CD4-positive, alpha-beta T cell treated with Interleukin-12 subunit alpha and Interleukin-12 subunit beta, for 1 hour (primary cell): ENCODE measurements at regions not wholly inside any gene's neighbourhood (a gene's known extent, or its start where the extent isn't known, plus 50 kb on each side); places are given as distances from the start of the nearest gene placed in this dataset.
"Not testable (repeated sequence)": the region's sequence is repeated elsewhere in the genome, so short reads cannot be mapped to it uniquely, and the experiment has no call there.

Experiments used
- DNase-seq: peaks from one replicate; pipeline ENCODE4 v3.0.0-alpha.2; 2020

- DNase-seq: no peak
These were observed 379.2 kb upstream of the NFIA start for GRCh38 chr1:60703155-60703554.

DNA sequence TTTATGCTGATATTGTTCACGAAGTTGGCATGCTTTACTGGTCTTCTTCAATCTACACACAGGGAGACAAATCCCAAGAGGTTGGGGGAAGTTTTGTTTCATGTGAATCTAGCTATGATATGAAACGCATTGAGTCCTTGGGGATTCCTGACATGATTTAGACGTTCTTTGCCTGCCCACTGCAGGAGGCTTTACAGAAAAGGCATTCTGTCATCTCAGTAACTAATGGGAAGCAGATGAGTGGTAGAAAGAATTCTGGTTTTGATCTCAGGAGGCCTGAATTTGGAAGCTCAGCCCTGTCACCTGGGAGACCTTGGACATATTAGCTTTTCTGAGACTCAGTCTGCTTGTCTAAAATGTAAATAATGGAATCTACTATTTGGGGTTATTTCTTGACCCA is 383.0 kb upstream of the NFIA start:
- no peak for DNase-seq

DNA sequence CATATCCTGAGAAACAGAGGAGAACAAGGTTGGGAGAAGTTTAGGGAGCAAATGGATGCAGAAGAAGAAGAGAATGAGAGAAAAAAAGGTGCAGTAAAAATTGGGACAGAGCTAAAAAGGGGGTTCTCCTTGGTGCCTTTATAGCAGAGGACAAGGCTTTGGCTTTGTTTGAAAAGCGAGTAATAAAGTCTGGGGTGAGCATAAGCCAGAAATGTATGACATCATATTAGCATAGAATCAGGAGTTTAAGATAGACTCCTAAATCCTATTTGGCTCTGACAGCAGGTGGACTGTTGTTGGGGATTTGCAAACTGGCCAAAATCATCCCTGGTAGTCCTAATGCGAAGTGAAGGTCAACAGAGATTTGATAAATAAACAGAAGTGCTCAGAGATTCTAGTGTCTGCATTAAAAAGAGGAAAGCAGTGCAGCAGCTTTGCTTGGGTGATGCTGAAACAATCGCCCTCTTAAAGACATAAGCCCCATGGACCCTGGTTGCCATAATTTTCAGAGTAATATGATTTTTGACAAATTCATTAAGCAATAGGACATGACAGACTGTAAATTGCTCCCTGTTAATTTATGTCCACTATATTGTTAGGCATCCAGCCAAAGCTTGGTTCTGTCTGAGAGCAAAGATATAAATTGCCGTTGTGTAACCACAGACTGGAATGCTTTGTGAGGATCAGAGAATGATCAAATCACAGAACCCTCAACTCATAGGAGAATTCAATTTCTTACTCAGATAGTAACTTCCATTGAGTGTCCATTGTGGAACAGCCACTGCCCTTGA is 385.0 kb upstream of the NFIA start:
- DNase-seq: no peak

GRCh38 chr1:60696512-60696911 is 385.8 kb upstream of the NFIA start:
- no peak for DNase-seq

GRCh38 chr1:60695716-60696171 is 386.6 kb upstream of the NFIA start:
- no peak for DNase-seq

- DNase-seq: no peak
These were observed 387.4 kb upstream of the NFIA start for GRCh38 chr1:60694980-60695379.

DNA sequence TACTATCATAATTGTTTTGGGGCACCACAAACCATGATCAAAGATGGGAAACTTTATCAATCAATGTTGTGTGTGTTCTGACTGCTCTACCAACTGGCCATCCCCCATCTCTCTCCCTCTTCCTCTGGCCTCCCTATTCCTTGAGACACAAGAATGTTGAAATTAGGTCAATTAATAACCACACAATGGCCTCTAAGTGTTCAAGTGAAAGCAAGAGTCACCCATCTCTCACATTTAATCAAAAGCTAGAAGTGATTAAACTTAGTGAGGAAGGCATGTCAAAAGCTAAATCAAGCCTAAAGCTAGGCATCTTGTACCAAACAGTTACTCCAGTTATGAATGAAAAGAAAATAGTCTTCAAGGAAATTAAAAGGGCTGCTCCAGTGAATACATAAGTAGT is 390.3 kb upstream of the NFIA start:
- DNase-seq: no peak

GRCh38 chr1:60688221-60688620 is 394.1 kb upstream of the NFIA start:
- DNase-seq: not testable (repeated sequence)

- DNase-seq: no peak
These were observed 401.1 kb upstream of the NFIA start for GRCh38 chr1:60681095-60681860.

DNA sequence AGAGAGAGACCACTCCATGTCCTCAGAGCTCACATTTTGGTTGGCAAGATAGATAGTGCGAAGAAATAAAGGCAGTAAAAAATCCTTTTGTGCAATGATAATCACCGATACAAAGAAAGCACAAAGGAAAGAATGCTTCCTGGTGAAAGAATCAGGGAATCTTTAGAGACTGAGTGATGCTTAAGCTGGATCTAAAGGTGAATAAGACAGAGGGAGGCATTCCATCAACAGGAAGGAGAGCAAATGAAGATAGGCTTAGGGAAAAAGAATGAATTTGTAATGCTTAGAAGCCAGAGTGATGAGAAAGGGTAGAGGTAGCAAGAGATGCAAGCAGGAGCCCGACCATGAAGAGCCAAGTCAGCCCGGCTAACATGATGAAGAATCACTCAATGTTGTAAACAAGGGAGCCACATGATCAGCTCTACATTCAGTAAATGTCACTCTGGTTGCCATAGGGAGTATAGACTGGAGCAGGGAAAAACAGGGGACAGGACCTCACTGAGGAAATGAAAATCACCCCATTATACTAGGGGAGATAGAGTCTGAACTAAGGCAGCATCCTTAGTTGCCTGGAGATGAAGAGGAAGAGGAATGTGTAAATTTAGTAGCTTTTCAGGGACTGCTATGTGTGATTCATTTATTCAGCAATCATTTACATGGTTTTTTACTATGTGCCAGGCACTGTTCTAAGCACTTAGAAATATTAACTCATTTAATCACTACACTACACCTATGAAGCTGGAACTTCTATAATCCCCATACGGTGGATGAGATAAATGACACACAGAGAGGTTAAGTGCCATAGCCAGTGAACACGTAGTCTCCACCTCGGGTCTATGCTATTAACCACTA is 402.6 kb upstream of the NFIA start:
- DNase-seq: no peak

- DNase-seq: no peak
These were observed 403.6 kb upstream of the NFIA start for GRCh38 chr1:60678802-60679201.

GRCh38 chr1:60678391-60678790 is 404.0 kb upstream of the NFIA start:
- DNase-seq: no peak

- DNase-seq: no peak
These were observed 409.9 kb upstream of the NFIA start for GRCh38 chr1:60672449-60672848.

DNA sequence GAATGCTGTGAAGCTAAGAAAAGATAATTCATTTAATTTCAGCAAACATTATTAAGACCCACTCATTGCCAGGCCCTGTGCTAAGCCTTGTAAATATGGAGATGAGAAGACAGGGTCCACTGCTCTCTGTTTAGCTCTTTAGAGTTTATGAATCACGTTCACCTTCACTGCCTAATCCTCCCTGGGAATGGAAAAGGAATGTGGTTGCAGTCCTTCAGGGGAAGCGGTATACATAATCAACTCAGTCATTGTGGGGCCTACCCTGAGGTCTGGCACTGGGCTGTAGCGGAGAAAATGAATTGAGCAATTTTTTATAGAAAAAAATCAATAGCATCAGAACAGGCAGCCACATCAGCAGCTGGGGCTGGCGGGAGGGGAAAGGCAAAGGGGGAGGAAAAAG is 412.1 kb upstream of the NFIA start:
- DNase-seq: no peak

DNA sequence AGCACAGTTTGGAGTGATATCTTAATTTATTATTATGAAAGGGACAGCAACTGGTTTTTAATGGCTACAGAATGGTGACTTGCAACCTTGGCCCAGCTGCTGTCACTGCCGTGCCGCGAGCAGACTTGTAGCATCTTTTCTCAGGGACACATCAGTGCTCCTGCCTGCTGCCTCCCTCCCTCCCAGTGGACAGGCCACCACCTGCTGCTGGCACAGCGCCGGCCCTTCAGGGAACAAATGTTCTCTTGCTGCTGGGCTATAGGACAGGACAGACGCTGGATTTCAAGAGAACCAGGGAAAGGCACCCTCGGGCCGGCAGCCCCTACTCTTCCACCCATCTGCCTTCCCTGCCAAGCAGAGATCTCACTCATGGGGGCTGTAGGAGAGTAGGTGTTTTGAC is 413.8 kb upstream of the NFIA start:
- DNase-seq: no peak

- DNase-seq: no peak
These were observed 417.1 kb upstream of the NFIA start for GRCh38 chr1:60665311-60665710.

- DNase-seq: no peak
These were observed 418.2 kb upstream of the NFIA start for GRCh38 chr1:60664086-60664625.

GRCh38 chr1:60662486-60663044 is 419.8 kb upstream of the NFIA start:
- DNase-seq: no peak

DNA sequence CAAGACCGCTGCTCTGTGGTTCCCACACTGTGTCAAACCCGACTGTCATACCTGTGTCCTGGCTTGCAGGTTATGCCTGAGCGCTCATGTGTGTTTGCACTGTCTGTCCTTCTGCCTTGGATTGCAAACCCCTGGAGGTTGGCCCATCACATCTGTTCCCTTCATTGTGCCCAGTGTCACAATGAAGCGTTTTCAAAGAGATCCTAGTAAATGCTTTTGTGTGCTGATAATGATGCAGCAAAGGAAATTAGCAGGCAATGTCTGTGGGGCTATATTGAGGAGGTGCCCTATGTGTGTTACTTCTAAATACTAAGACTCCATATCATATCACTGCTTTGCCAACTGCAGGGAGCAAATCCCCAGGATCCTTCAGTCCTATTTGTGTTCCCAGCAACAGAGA is 424.4 kb upstream of the NFIA start:
- DNase-seq: no peak

DNA sequence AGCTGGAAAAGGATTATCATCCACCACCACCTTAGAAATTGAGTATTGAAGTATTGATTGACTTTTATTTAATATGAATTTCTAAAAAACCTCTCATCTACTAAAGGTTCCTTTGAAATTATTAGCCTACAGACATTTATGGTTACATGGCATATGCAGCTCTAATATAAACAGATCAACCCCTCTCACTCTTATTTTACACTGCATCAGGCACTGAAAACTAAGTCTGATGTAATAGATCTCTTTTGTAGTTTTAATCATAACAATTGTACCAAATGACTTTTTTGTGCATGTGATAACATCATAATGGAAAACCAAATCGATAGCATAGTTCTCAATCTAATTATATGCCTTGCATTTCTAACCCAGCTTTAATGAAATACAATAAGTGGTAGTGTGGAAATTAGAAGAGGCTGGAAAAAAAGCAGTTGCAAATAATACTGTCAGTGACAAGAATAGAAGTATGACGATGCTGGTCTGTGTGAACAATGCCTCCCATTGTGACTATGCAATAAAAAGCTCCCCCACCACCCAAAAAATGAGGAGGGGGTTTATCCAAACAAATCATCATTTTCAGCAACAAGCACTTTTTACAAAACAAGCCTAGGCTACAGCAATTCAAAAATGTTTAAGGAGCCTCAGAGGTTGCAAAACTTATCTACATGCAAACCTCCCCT is 426.5 kb upstream of the NFIA start:
- no peak for DNase-seq

GRCh38 chr1:60640033-60640551 is 442.3 kb upstream of the NFIA start:
- DNase-seq: not testable (repeated sequence)

DNA sequence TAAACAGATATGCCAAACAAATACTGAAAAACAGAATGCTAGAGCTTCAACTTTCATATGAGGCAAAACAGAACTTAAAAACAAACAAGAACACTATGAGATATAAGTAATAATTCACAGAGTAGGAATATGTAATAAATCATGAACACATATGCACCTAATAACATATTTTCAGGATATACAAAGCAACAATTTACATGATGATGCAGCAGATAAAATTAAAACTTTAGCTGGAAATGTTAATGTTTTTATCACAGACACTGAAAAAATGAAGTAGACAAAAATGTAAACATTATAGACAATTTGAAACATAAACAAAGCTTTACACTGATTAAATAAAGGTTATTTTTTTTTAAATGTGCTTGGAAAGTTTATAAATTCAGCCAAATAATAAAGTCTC is 443.1 kb upstream of the NFIA start:
- no peak for DNase-seq
